H1 (cell line): ENCODE measurements at regions not wholly inside any gene's neighbourhood (a gene's known extent, or its start where the extent isn't known, plus 50 kb on each side); places are given as distances from the start of the nearest gene placed in this dataset.

Source experiments
- CREB1 ChIP-seq: IDR thresholded peaks from 2 replicates; pipeline ENCODE4 v1.6.1; 2012; ENCODE audit warnings: inconsistent platforms
- CTCF ChIP-seq, 3 experiments: IDR thresholded peaks; 1 replicate in 2 of 3; 2 replicates in 1 of 3; pipeline versions ENCODE4 v1.5.1 to v1.6.1; 2011; ENCODE audit warnings: low read length in 3 of 3, mild to moderate bottlenecking in 3 of 3, inconsistent platforms in 2 of 3, low read depth in 1 of 3, moderate library complexity in 1 of 3; ENCODE audit not compliant: insufficient read depth in 1 of 3; ENCODE audit errors: control extremely low read depth in 1 of 3
- FOSL1 ChIP-seq: IDR thresholded peaks from 2 replicates; pipeline ENCODE4 v1.6.1; 2011; ENCODE audit warnings: mild to moderate bottlenecking, low read depth, low read length, moderate library complexity; ENCODE audit not compliant: insufficient read depth
- JUND ChIP-seq: IDR thresholded peaks from 2 replicates; pipeline ENCODE4 v1.6.1; 2011; ENCODE audit warnings: mild to moderate bottlenecking, improper control_type of control experiment, low read length
- KDM1A ChIP-seq: fragments of 200-600, 300-600 bp; sonication (generic); IDR thresholded peaks from 2 replicates; pipeline ENCODE4 v1.7.1; 2016; ENCODE audit warnings: mild to moderate bottlenecking, low read length, borderline replicate concordance
- POLR2A ChIP-seq, 2 experiments: IDR thresholded peaks; 1 replicate in 1 of 2; 2 replicates in 1 of 2; pipeline ENCODE4 v1.6.1; 2011; ENCODE audit warnings: low read depth in 2 of 2, low read length in 2 of 2, mild to moderate bottlenecking in 2 of 2; ENCODE audit errors: control extremely low read depth in 1 of 2
- POLR2AphosphoS5 ChIP-seq: IDR thresholded peaks from 2 replicates; pipeline ENCODE4 v1.6.1; 2011; ENCODE audit warnings: low read depth, low read length
- RAD21 ChIP-seq, 2 experiments: IDR thresholded peaks in 1 of 2; conservative IDR thresholded peaks in 1 of 2; 2 replicates each; pipeline ENCODE4 v1.6.1; 2011; ENCODE audit warnings: low read depth in 2 of 2, low read length in 2 of 2, improper control_type of control experiment in 1 of 2, inconsistent platforms in 1 of 2, mild to moderate bottlenecking in 1 of 2, moderate library complexity in 1 of 2
- RBBP5 ChIP-seq: IDR thresholded peaks from 2 replicates; pipeline ENCODE4 v1.7.1; 2012; ENCODE audit warnings: low read depth, mild to moderate bottlenecking, inconsistent platforms, low read length, moderate library complexity, borderline replicate concordance
- SP1 ChIP-seq: IDR thresholded peaks from 2 replicates; pipeline ENCODE4 v1.6.1; 2011; ENCODE audit warnings: low read depth, low read length
- ZNF274 ChIP-seq: IDR thresholded peaks from 2 replicates; pipeline ENCODE4 v1.7.0; 2012; ENCODE audit warnings: low read length, borderline replicate concordance; ENCODE audit errors: extremely low read depth
- TF ChIP-seq, protein P1 (sequence below): fragments of 300-600 bp; sonication (generic); IDR thresholded peaks from 2 replicates; pipeline ENCODE4 v1.7.1; 2012; ENCODE audit warnings: low read length, moderate library complexity, mild to moderate bottlenecking, inconsistent platforms; ENCODE audit not compliant: insufficient replicate concordance

DNA sequence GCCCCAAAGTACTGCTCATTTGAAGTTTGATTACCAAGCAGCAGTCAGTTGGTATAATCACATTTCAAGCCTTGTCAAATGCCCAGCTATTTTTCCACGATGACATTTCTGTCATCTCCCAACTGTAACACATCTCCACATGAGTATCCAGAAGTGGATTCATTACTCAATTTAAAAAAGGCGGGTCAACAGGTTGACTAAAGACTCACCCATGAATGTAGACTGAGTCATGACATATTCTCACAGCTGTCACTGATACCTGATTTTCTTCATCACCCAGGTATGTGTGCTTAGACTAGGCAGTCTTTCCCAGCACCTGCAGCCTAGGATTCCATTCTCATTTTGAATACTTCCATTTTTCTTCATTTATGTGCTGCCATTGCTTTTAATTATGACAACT, 75.1 kb upstream of the DBX2 start:
- TF ChIP-seq POLR2A (IDR thresholded peaks at IDR 0.05; ENCODE audit: control extremely low read depth in 1 of 2, low read depth in 2 of 2, low read length in 2 of 2) (no peak), CTCF (IDR thresholded peaks at IDR 0.05; ENCODE audit: control extremely low read depth in 1 of 3, insufficient read depth in 1 of 3, low read depth in 1 of 3, low read length in 3 of 3) (no peak), SP1 (no peak), RBBP5 (no peak), FOSL1 (no peak), POLR2AphosphoS5 (no peak), KDM1A (no peak), RAD21 (IDR thresholded peaks at IDR 0.05 in 1 of 2, conservative IDR thresholded peaks at IDR 0.05 in 1 of 2; ENCODE audit: low read depth in 2 of 2, low read length in 2 of 2) (no peak), CREB1 (no peak), ZNF274 (no peak), JUND (no peak)
- TF ChIP-seq, protein P1, sequence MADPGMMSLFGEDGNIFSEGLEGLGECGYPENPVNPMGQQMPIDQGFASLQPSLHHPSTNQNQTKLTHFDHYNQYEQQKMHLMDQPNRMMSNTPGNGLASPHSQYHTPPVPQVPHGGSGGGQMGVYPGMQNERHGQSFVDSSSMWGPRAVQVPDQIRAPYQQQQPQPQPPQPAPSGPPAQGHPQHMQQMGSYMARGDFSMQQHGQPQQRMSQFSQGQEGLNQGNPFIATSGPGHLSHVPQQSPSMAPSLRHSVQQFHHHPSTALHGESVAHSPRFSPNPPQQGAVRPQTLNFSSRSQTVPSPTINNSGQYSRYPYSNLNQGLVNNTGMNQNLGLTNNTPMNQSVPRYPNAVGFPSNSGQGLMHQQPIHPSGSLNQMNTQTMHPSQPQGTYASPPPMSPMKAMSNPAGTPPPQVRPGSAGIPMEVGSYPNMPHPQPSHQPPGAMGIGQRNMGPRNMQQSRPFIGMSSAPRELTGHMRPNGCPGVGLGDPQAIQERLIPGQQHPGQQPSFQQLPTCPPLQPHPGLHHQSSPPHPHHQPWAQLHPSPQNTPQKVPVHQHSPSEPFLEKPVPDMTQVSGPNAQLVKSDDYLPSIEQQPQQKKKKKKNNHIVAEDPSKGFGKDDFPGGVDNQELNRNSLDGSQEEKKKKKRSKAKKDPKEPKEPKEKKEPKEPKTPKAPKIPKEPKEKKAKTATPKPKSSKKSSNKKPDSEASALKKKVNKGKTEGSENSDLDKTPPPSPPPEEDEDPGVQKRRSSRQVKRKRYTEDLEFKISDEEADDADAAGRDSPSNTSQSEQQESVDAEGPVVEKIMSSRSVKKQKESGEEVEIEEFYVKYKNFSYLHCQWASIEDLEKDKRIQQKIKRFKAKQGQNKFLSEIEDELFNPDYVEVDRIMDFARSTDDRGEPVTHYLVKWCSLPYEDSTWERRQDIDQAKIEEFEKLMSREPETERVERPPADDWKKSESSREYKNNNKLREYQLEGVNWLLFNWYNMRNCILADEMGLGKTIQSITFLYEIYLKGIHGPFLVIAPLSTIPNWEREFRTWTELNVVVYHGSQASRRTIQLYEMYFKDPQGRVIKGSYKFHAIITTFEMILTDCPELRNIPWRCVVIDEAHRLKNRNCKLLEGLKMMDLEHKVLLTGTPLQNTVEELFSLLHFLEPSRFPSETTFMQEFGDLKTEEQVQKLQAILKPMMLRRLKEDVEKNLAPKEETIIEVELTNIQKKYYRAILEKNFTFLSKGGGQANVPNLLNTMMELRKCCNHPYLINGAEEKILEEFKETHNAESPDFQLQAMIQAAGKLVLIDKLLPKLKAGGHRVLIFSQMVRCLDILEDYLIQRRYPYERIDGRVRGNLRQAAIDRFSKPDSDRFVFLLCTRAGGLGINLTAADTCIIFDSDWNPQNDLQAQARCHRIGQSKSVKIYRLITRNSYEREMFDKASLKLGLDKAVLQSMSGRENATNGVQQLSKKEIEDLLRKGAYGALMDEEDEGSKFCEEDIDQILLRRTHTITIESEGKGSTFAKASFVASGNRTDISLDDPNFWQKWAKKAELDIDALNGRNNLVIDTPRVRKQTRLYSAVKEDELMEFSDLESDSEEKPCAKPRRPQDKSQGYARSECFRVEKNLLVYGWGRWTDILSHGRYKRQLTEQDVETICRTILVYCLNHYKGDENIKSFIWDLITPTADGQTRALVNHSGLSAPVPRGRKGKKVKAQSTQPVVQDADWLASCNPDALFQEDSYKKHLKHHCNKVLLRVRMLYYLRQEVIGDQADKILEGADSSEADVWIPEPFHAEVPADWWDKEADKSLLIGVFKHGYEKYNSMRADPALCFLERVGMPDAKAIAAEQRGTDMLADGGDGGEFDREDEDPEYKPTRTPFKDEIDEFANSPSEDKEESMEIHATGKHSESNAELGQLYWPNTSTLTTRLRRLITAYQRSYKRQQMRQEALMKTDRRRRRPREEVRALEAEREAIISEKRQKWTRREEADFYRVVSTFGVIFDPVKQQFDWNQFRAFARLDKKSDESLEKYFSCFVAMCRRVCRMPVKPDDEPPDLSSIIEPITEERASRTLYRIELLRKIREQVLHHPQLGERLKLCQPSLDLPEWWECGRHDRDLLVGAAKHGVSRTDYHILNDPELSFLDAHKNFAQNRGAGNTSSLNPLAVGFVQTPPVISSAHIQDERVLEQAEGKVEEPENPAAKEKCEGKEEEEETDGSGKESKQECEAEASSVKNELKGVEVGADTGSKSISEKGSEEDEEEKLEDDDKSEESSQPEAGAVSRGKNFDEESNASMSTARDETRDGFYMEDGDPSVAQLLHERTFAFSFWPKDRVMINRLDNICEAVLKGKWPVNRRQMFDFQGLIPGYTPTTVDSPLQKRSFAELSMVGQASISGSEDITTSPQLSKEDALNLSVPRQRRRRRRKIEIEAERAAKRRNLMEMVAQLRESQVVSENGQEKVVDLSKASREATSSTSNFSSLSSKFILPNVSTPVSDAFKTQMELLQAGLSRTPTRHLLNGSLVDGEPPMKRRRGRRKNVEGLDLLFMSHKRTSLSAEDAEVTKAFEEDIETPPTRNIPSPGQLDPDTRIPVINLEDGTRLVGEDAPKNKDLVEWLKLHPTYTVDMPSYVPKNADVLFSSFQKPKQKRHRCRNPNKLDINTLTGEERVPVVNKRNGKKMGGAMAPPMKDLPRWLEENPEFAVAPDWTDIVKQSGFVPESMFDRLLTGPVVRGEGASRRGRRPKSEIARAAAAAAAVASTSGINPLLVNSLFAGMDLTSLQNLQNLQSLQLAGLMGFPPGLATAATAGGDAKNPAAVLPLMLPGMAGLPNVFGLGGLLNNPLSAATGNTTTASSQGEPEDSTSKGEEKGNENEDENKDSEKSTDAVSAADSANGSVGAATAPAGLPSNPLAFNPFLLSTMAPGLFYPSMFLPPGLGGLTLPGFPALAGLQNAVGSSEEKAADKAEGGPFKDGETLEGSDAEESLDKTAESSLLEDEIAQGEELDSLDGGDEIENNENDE: no peak
